Right lobe of liver (tissue), 4 donors: ENCODE measurements at regions not wholly inside any gene's neighbourhood (a gene's known extent, or its start where the extent isn't known, plus 50 kb on each side); places are given as distances from the start of the nearest gene placed in this dataset.

Experiments
- CTCF ChIP-seq, 4 donors: fragments of 200-600 bp in 3 of 4; fragments of 450-650 bp in 1 of 4; IDR thresholded peaks; one replicate each; pipeline versions ENCODE4 v1.5.1 to v1.8.0; 2016 to 2022; ENCODE audit warnings: antibody characterized with exemption in 4 of 4, mild to moderate bottlenecking in 2 of 4
- POLR2A ChIP-seq: fragments of 450-650 bp; IDR thresholded peaks from one replicate; pipeline ENCODE4 v1.6.1; 2017; ENCODE audit warnings: antibody characterized with exemption, mild to moderate bottlenecking
- donor health status: DM: no; HTN: no; CAD: no.
- donor health status: DM: no; HTN: no; CAD: no.
- donor health status: DM: no; HTN: yes; CAD: no.

- no peak for TF ChIP-seq CTCF (IDR thresholded peaks at IDR 0.05)
- TF ChIP-seq POLR2A, result no peak
These were observed 688.4 kb downstream of the REEP3 start for GRCh38 chr10:64209561-64209960.
